HepG2 (cell line): ENCODE measurements at regions not wholly inside any gene's neighbourhood (a gene's known extent, or its start where the extent isn't known, plus 50 kb on each side); places are given as distances from the start of the nearest gene placed in this dataset.

Source experiments
- EP300 ChIP-seq, 3 experiments: sonication (generic) in 1 of 3; formaldehyde crosslinking in 1 of 3; IDR thresholded peaks; 2 replicates each; pipeline versions ENCODE4 v1.5.1 to v1.6.1; 2011 to 2020; ENCODE audit warnings: low read depth in 2 of 3, low read length in 2 of 3, borderline replicate concordance in 1 of 3, improper control_type of control experiment in 1 of 3, mild to moderate bottlenecking in 1 of 3, missing genetic modification reagents in 1 of 3, moderate library complexity in 1 of 3
- IRF1 ChIP-seq: sonication (generic); formaldehyde crosslinking; IDR thresholded peaks from 2 replicates; pipeline ENCODE4 v1.4.0; 2020; ENCODE audit warnings: low read depth, mild to moderate bottlenecking, missing genetic modification reagents
- MAX ChIP-seq: IDR thresholded peaks from 2 replicates; pipeline ENCODE4 v1.6.1; 2012; ENCODE audit warnings: inconsistent platforms
- NR2C2 ChIP-seq: sonication (generic); formaldehyde crosslinking; IDR thresholded peaks from 2 replicates; pipeline ENCODE4 v1.4.0; 2020; ENCODE audit warnings: missing genetic modification reagents, mild to moderate bottlenecking, moderate library complexity, borderline replicate concordance
- POLR2A ChIP-seq, 2 experiments: IDR thresholded peaks; 2 replicates each; pipeline ENCODE4 v1.6.1; 2011; ENCODE audit warnings: low read depth in 2 of 2, low read length in 2 of 2, mild to moderate bottlenecking in 1 of 2, moderate library complexity in 1 of 2; ENCODE audit not compliant: insufficient read depth in 1 of 2
- REXO4 ChIP-seq: sonication (generic); formaldehyde crosslinking; IDR thresholded peaks from 2 replicates; pipeline ENCODE4 v1.8.0; 2022; ENCODE audit warnings: missing genetic modification reagents, mild to moderate bottlenecking, borderline replicate concordance
- TARDBP ChIP-seq: sonication (generic); formaldehyde crosslinking; IDR thresholded peaks from 2 replicates; pipeline ENCODE4 v1.8.0; 2022; ENCODE audit warnings: mild to moderate bottlenecking, missing genetic modification reagents
- TGIF2 ChIP-seq: IDR thresholded peaks from 2 replicates; pipeline ENCODE4 v1.6.1; 2016; ENCODE audit warnings: control low read depth, missing compliant biosample characterization
- ZFP1 ChIP-seq: IDR thresholded peaks from 2 replicates; pipeline ENCODE4 v1.6.1; 2016
- ZMYM3 ChIP-seq: sonication (generic); formaldehyde crosslinking; IDR thresholded peaks from 2 replicates; pipeline ENCODE4 v1.5.1; 2020; ENCODE audit warnings: mild to moderate bottlenecking, missing genetic modification reagents
- ZNF629 ChIP-seq: sonication (generic); formaldehyde crosslinking; conservative IDR thresholded peaks from 2 replicates; pipeline ENCODE4 v1.5.0; 2020; ENCODE audit warnings: missing genetic modification reagents

GRCh38 chr1:192943108-192943507 lies 116.1 kb downstream of the UCHL5 start:
- TF ChIP-seq POLR2A (IDR thresholded peaks at IDR 0.05; ENCODE audit: insufficient read depth in 1 of 2, low read depth in 2 of 2, low read length in 2 of 2) (no peak), MAX (no peak), NR2C2 (no peak), ZNF629 (CRISPR knock-in tag) (no peak), EP300 (IDR thresholded peaks at IDR 0.05; ENCODE audit: low read depth in 2 of 2, low read length in 2 of 2) (no peak), EP300 (CRISPR knock-in tag; IDR thresholded peaks at IDR 0.05; ENCODE audit: borderline replicate concordance) (no peak), REXO4 (CRISPR knock-in tag) (no peak), ZFP1 (no peak), ZMYM3 (no peak), IRF1 (no peak), TARDBP (no peak), TGIF2 (CRISPR knock-in tag) (no peak)
